ENCODE measurements at regions not wholly inside any gene's neighbourhood (a gene's known extent, or its start where the extent isn't known, plus 50 kb on each side); places are given as distances from the start of the nearest gene placed in this dataset.
"Not testable (repeated sequence)": the region's sequence is repeated elsewhere in the genome, so short reads cannot be mapped to it uniquely, and the experiment has no call there.

- H3K27me3 Mint-ChIP-seq (ENCODE audit: low read depth) = peaks cover 4% of the 10 kb centered on the region
- DNase-seq (ENCODE audit: low spot score) = no peak
- peaks cover 10% of the 10 kb centered on the region for H3K4me1 Mint-ChIP-seq (ENCODE audit: low read depth)
- H3K4me3 Mint-ChIP-seq (ENCODE audit: unreplicated experiment) = no peak overlapping the region
- H3K27ac Mint-ChIP-seq (ENCODE audit: unreplicated experiment) = no peak overlapping the region
- no peak for TF ChIP-seq CTCF (IDR thresholded peaks at IDR 0.05)
- H3K36me3 Mint-ChIP-seq (ENCODE audit: low read depth) = no peaks in the 10 kb centered on the region
- H3K9me3 Mint-ChIP-seq (ENCODE audit: low read depth) = no peaks in the 10 kb centered on the region
These were observed 305.1 kb downstream of the RPS24 start for GRCh38 chr10:78338717-78339116.

- H3K36me3 Mint-ChIP-seq (ENCODE audit: low read depth) = no peaks in the 10 kb centered on the region
- H3K9me3 Mint-ChIP-seq (ENCODE audit: low read depth) = no peaks in the 10 kb centered on the region
- DNase-seq (ENCODE audit: low spot score) = no peak
- H3K4me3 Mint-ChIP-seq (ENCODE audit: unreplicated experiment) = no peak overlapping the region
- H3K27ac Mint-ChIP-seq (ENCODE audit: unreplicated experiment) = no peak overlapping the region
- no peak for TF ChIP-seq CTCF (IDR thresholded peaks at IDR 0.05)
- peaks cover 4% of the 10 kb centered on the region for H3K27me3 Mint-ChIP-seq (ENCODE audit: low read depth)
- peaks cover 10% of the 10 kb centered on the region for H3K4me1 Mint-ChIP-seq (ENCODE audit: low read depth)
These were observed 305.6 kb downstream of the RPS24 start for GRCh38 chr10:78339251-78339650.

- Mint-ChIP-seq H3K9me3 (ENCODE audit: low read depth) (peaks cover 7% of the 10 kb centered on the region), H3K4me1 (ENCODE audit: low read depth) (no peaks in the 10 kb centered on the region), H3K4me3 (ENCODE audit: unreplicated experiment) (no peak overlapping the region), H3K36me3 (ENCODE audit: low read depth) (no peaks in the 10 kb centered on the region), H3K27ac (ENCODE audit: unreplicated experiment) (no peak overlapping the region), H3K27me3 (ENCODE audit: low read depth) (peaks cover 7% of the 10 kb centered on the region)
- no peak for TF ChIP-seq CTCF (IDR thresholded peaks at IDR 0.05)
- DNase-seq (ENCODE audit: low spot score) = no peak
These were observed 308.4 kb downstream of the RPS24 start for GRCh38 chr10:78341953-78342614.

- no peak overlapping the region for H3K4me3 Mint-ChIP-seq (ENCODE audit: unreplicated experiment)
- H3K36me3 Mint-ChIP-seq (ENCODE audit: low read depth) = no peaks in the 10 kb centered on the region
- H3K27me3 Mint-ChIP-seq (ENCODE audit: low read depth) = peaks cover 7% of the 10 kb centered on the region
- no peak for TF ChIP-seq CTCF (IDR thresholded peaks at IDR 0.05)
- no peak overlapping the region for H3K27ac Mint-ChIP-seq (ENCODE audit: unreplicated experiment)
- H3K4me1 Mint-ChIP-seq (ENCODE audit: low read depth) = no peaks in the 10 kb centered on the region
- no peak for DNase-seq (ENCODE audit: low spot score)
- peaks cover 10% of the 10 kb centered on the region for H3K9me3 Mint-ChIP-seq (ENCODE audit: low read depth)
These were observed 309.4 kb downstream of the RPS24 start for GRCh38 chr10:78342827-78343653.

GRCh38 chr10:78344257-78344656, 310.6 kb downstream of the RPS24 start:
- not testable (repeated sequence) for H3K27me3 Mint-ChIP-seq (ENCODE audit: low read depth); H3K27ac Mint-ChIP-seq (ENCODE audit: unreplicated experiment); H3K4me1 Mint-ChIP-seq (ENCODE audit: low read depth); H3K4me3 Mint-ChIP-seq (ENCODE audit: unreplicated experiment); H3K36me3 Mint-ChIP-seq (ENCODE audit: low read depth); DNase-seq (ENCODE audit: low spot score)
- H3K9me3 Mint-ChIP-seq (ENCODE audit: low read depth) = peaks cover 10% of the 10 kb centered on the region

GRCh38 chr10:78345515-78345914, 311.9 kb downstream of the RPS24 start:
- Mint-ChIP-seq H3K27me3 (ENCODE audit: low read depth) (peaks cover 15% of the 10 kb centered on the region), H3K9me3 (ENCODE audit: low read depth) (peaks cover 10% of the 10 kb centered on the region)
- not testable (repeated sequence) for H3K27ac Mint-ChIP-seq (ENCODE audit: unreplicated experiment); H3K4me3 Mint-ChIP-seq (ENCODE audit: unreplicated experiment); H3K4me1 Mint-ChIP-seq (ENCODE audit: low read depth); H3K36me3 Mint-ChIP-seq (ENCODE audit: low read depth); DNase-seq (ENCODE audit: low spot score)
